WTC11 (cell line): ENCODE measurements at regions not wholly inside any gene's neighbourhood (a gene's known extent, or its start where the extent isn't known, plus 50 kb on each side); places are given as distances from the start of the nearest gene placed in this dataset.

ENCODE experiments used
- ATAC-seq: fragments of 200-7000 bp; cut with Tn5 transposase; 2 replicates; pipeline ENCODE4 v1.10.0; 2021; ENCODE audit warnings: mild to moderate bottlenecking, moderate library complexity
- CTCF ChIA-PET: fragments of 300-600 bp; sonication (Branson Sonifier 250); formaldehyde crosslinking; loops from one replicate; lab custom pipeline; 2021; ENCODE audit warnings: antibody characterized with exemption; lab: Charles Lee
- POLR2A ChIA-PET: fragments of 350-600 bp; sonication (Branson Sonifier 250); formaldehyde crosslinking; loops from one replicate; lab custom pipeline; 2021; ENCODE audit warnings: antibody characterized with exemption; lab: Charles Lee
- DNase-seq: peaks from one replicate; pipeline ENCODE4 v3.0.0; 2021; ENCODE audit warnings: low spot score
- H3K27ac Mint-ChIP-seq: 2 replicates; pipeline ENCODE4 v1.8.0; 2021; ENCODE audit warnings: mixed read lengths
- H3K27me3 Mint-ChIP-seq: 2 replicates; pipeline ENCODE4 v1.8.0; 2021; ENCODE audit warnings: low read depth, mild to moderate bottlenecking, moderate library complexity, mixed read lengths
- H3K36me3 Mint-ChIP-seq: 2 replicates; pipeline ENCODE4 v1.8.0; 2021; ENCODE audit warnings: mixed read lengths
- H3K4me1 Mint-ChIP-seq: 2 replicates; pipeline ENCODE4 v1.8.0; 2022; ENCODE audit warnings: mixed read lengths
- H3K4me3 Mint-ChIP-seq: 2 replicates; pipeline ENCODE4 v1.8.0; 2021; ENCODE audit warnings: mild to moderate bottlenecking, moderate library complexity, mixed read lengths
- H3K9me3 Mint-ChIP-seq: 2 replicates; pipeline ENCODE4 v1.8.0; 2021; ENCODE audit warnings: mixed read lengths
- CREB1 ChIP-seq: sonication (generic); formaldehyde crosslinking; IDR thresholded peaks from 2 replicates; pipeline ENCODE4 v1.8.0; 2023; ENCODE audit warnings: mild to moderate bottlenecking, missing genetic modification reagents
- CREM ChIP-seq: sonication (generic); formaldehyde crosslinking; IDR thresholded peaks from 2 replicates; pipeline ENCODE4 v1.8.1; 2022; ENCODE audit warnings: mild to moderate bottlenecking, missing genetic modification reagents, moderate library complexity
- ELF4 ChIP-seq: sonication (generic); formaldehyde crosslinking; IDR thresholded peaks from 2 replicates; pipeline ENCODE4 v1.8.1; 2022; ENCODE audit warnings: low read depth, mild to moderate bottlenecking, moderate library complexity, missing genetic modification reagents
- KAT7 ChIP-seq: sonication (generic); formaldehyde crosslinking; IDR thresholded peaks from 2 replicates; pipeline ENCODE4 v1.8.1; 2023; ENCODE audit warnings: missing genetic modification reagents, mild to moderate bottlenecking, borderline replicate concordance
- NR1H2 ChIP-seq: sonication (generic); formaldehyde crosslinking; IDR thresholded peaks from 2 replicates; pipeline ENCODE4 v1.9.0; 2021; ENCODE audit warnings: mild to moderate bottlenecking, moderate library complexity, missing genetic modification reagents
- PRRX2 ChIP-seq: fragments of 250-450 bp; sonication (Bioruptor Pico); IDR thresholded peaks from 2 replicates; pipeline ENCODE4 v1.8.0; 2021; ENCODE audit warnings: mild to moderate bottlenecking
- RELA ChIP-seq: sonication (generic); formaldehyde crosslinking; IDR thresholded peaks from 2 replicates; pipeline ENCODE4 v1.8.1; 2022; ENCODE audit warnings: missing genetic modification reagents, mild to moderate bottlenecking, borderline replicate concordance
- SMAD4 ChIP-seq: sonication (generic); formaldehyde crosslinking; IDR thresholded peaks from 2 replicates; pipeline ENCODE4 v1.8.0; 2022; ENCODE audit warnings: mild to moderate bottlenecking, missing genetic modification reagents
- TEAD1 ChIP-seq: sonication (generic); formaldehyde crosslinking; IDR thresholded peaks from 2 replicates; pipeline ENCODE4 v1.8.0; 2022; ENCODE audit warnings: mild to moderate bottlenecking, missing genetic modification reagents
- TEAD4 ChIP-seq: sonication (generic); formaldehyde crosslinking; IDR thresholded peaks from 2 replicates; pipeline ENCODE4 v1.8.0; 2022; ENCODE audit warnings: mild to moderate bottlenecking, missing genetic modification reagents
- ZNF219 ChIP-seq: sonication (generic); formaldehyde crosslinking; IDR thresholded peaks from 2 replicates; pipeline ENCODE4 v1.8.0; 2023; ENCODE audit warnings: missing genetic modification reagents, mild to moderate bottlenecking, borderline replicate concordance
- ZNF232 ChIP-seq: sonication (generic); formaldehyde crosslinking; IDR thresholded peaks from 2 replicates; pipeline ENCODE4 v1.8.0; 2022; ENCODE audit warnings: mild to moderate bottlenecking, missing genetic modification reagents
- ZNF416 ChIP-seq: fragments of 250-450 bp; sonication (Bioruptor Pico); IDR thresholded peaks from 2 replicates; pipeline ENCODE4 v1.9.0; 2021; ENCODE audit warnings: mild to moderate bottlenecking, inconsistent platforms
- ZNF423 ChIP-seq: fragments of 250-450 bp; sonication (Bioruptor Pico); IDR thresholded peaks from 2 replicates; pipeline ENCODE4 v2.1.2; 2022; ENCODE audit warnings: mild to moderate bottlenecking, moderate library complexity
- TF ChIP-seq, protein P1 (sequence below): sonication (generic); formaldehyde crosslinking; IDR thresholded peaks from 2 replicates; pipeline ENCODE4 v1.8.1; 2022; ENCODE audit warnings: mild to moderate bottlenecking, moderate library complexity, missing genetic modification reagents
- TF ChIP-seq, protein P2 (sequence below): sonication (generic); formaldehyde crosslinking; conservative IDR thresholded peaks from 2 replicates; pipeline ENCODE4 v1.8.1; 2023; ENCODE audit warnings: mild to moderate bottlenecking, low read depth, missing genetic modification reagents, moderate library complexity
- TF ChIP-seq, protein P3 (sequence below): sonication (generic); formaldehyde crosslinking; IDR thresholded peaks from 2 replicates; pipeline ENCODE4 v1.8.1; 2023; ENCODE audit warnings: mild to moderate bottlenecking, missing genetic modification reagents
- TF ChIP-seq, protein P4 (sequence below): fragments of 250-450 bp; sonication (Bioruptor Pico); IDR thresholded peaks from 2 replicates; pipeline ENCODE4 v2.1.2; 2022; ENCODE audit warnings: mild to moderate bottlenecking, moderate library complexity
- TF ChIP-seq, protein P5 (sequence below): fragments of 250-450 bp; sonication (Bioruptor Pico); IDR thresholded peaks from 2 replicates; pipeline ENCODE4 v1.9.0; 2021; ENCODE audit warnings: moderate library complexity, mild to moderate bottlenecking, inconsistent platforms, borderline replicate concordance
- TF ChIP-seq, protein P6 (sequence below): sonication (generic); formaldehyde crosslinking; IDR thresholded peaks from 2 replicates; pipeline ENCODE4 v1.8.0; 2023; ENCODE audit warnings: missing genetic modification reagents
- TF ChIP-seq, protein P7 (sequence below): sonication (generic); formaldehyde crosslinking; conservative IDR thresholded peaks from 2 replicates; pipeline ENCODE4 v1.8.1; 2022; ENCODE audit warnings: mild to moderate bottlenecking, missing genetic modification reagents
- TF ChIP-seq, protein P8 (sequence below): sonication (generic); formaldehyde crosslinking; IDR thresholded peaks from 2 replicates; pipeline ENCODE4 v1.8.1; 2022; ENCODE audit warnings: missing genetic modification reagents, borderline replicate concordance

DNA sequence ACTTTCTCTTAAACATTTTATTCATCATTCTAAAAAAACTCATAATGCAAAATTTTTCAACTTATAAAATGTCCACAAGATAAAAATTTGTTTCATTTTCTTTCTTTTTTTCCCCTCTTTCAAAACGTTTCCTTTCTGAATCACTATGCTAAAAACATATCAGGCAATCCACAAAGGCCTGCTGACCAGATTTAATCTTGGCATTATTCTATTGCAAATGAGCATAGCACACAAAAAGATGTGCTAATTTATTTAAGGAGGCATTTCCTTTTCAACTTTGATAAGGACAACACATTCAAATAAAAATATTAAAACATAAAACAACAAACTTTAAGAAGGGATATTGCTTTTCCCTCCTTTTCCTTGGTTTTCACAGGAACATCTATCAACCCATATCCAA, 215.3 kb upstream of the FOXD3 start:
- H3K9me3 Mint-ChIP-seq = no peaks in the 10 kb centered on the region
- no peaks in the 10 kb centered on the region for H3K36me3 Mint-ChIP-seq
- POLR2A ChIA-PET = no interaction called here
- H3K4me3 Mint-ChIP-seq = peak overlapping the region; percentile 13; the same call in 1 of the 2 replicates
- TF ChIP-seq ZNF416 (CRISPR knock-in tag) (no peak), ZNF219 (CRISPR knock-in tag) (no peak), ELF4 (no peak), ZNF232 (no peak), CREB1 (CRISPR knock-in tag) (no peak), CREM (CRISPR knock-in tag) (no peak)
- TF ChIP-seq, protein P1, sequence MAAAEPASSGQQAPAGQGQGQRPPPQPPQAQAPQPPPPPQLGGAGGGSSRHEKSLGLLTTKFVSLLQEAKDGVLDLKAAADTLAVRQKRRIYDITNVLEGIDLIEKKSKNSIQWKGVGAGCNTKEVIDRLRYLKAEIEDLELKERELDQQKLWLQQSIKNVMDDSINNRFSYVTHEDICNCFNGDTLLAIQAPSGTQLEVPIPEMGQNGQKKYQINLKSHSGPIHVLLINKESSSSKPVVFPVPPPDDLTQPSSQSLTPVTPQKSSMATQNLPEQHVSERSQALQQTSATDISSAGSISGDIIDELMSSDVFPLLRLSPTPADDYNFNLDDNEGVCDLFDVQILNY (CRISPR knock-in tag) = no peak
- TF ChIP-seq, all 79 proteins: peak for 0
- Mint-ChIP-seq H3K27me3 (no peaks in the 10 kb centered on the region), H3K27ac (no peak overlapping the region), H3K4me1 (peaks cover 66% of the 10 kb centered on the region)
- ATAC-seq = no peak
- DNase-seq = no peak
- CTCF ChIA-PET = interaction anchor here (1.1 to 3.9 kb wide), 2 partner anchors 19 to 42 kb away, joined by 3 to 21 read pairs; no protein-coding TSS in a partner anchor

DNA sequence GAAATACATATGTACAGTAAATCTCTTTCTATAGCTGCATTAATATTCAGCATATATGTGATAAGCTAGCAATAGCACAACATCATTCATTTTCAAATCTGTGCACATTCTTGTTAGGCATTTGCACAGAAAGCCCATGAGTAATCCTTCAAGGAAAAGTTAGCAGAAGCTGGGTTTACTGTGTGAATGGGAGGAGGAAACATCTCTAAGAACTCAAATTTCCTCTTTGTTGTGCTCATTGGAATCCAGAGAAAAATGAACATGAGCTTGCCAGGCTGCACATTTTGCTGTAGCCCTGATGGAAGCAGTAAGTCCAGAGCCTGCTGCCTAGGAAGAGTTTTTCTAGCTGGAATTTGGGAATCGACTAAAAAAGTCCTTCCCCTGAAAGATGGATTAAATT, 214.2 kb upstream of the FOXD3 start:
- no peak overlapping the region for H3K27ac Mint-ChIP-seq
- no peaks in the 10 kb centered on the region for H3K36me3 Mint-ChIP-seq
- ChIA-PET CTCF (interaction anchor here (0.7 to 3.9 kb wide), 5 partner anchors 9 to 493 kb away, joined by 3 to 21 read pairs (median 3); no protein-coding TSS in a partner anchor), POLR2A (no interaction called here)
- H3K4me1 Mint-ChIP-seq = peaks cover 72% of the 10 kb centered on the region
- H3K27me3 Mint-ChIP-seq = no peaks in the 10 kb centered on the region
- no peaks in the 10 kb centered on the region for H3K9me3 Mint-ChIP-seq
- ATAC-seq (no peak), DNase-seq (no peak)
- no peak overlapping the region for H3K4me3 Mint-ChIP-seq
- TF ChIP-seq SMAD4 (no peak), TEAD4 (CRISPR knock-in tag) (no peak), NR1H2 (no peak), PRRX2 (CRISPR knock-in tag) (no peak), RELA (no peak), TEAD1 (CRISPR knock-in tag) (no peak), KAT7 (no peak), ZNF423 (CRISPR knock-in tag) (no peak)
- TF ChIP-seq, protein P2, sequence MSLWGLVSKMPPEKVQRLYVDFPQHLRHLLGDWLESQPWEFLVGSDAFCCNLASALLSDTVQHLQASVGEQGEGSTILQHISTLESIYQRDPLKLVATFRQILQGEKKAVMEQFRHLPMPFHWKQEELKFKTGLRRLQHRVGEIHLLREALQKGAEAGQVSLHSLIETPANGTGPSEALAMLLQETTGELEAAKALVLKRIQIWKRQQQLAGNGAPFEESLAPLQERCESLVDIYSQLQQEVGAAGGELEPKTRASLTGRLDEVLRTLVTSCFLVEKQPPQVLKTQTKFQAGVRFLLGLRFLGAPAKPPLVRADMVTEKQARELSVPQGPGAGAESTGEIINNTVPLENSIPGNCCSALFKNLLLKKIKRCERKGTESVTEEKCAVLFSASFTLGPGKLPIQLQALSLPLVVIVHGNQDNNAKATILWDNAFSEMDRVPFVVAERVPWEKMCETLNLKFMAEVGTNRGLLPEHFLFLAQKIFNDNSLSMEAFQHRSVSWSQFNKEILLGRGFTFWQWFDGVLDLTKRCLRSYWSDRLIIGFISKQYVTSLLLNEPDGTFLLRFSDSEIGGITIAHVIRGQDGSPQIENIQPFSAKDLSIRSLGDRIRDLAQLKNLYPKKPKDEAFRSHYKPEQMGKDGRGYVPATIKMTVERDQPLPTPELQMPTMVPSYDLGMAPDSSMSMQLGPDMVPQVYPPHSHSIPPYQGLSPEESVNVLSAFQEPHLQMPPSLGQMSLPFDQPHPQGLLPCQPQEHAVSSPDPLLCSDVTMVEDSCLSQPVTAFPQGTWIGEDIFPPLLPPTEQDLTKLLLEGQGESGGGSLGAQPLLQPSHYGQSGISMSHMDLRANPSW = no peak
- TF ChIP-seq, protein P3, sequence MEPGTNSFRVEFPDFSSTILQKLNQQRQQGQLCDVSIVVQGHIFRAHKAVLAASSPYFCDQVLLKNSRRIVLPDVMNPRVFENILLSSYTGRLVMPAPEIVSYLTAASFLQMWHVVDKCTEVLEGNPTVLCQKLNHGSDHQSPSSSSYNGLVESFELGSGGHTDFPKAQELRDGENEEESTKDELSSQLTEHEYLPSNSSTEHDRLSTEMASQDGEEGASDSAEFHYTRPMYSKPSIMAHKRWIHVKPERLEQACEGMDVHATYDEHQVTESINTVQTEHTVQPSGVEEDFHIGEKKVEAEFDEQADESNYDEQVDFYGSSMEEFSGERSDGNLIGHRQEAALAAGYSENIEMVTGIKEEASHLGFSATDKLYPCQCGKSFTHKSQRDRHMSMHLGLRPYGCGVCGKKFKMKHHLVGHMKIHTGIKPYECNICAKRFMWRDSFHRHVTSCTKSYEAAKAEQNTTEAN (CRISPR knock-in tag) = no peak
- TF ChIP-seq, protein P4, sequence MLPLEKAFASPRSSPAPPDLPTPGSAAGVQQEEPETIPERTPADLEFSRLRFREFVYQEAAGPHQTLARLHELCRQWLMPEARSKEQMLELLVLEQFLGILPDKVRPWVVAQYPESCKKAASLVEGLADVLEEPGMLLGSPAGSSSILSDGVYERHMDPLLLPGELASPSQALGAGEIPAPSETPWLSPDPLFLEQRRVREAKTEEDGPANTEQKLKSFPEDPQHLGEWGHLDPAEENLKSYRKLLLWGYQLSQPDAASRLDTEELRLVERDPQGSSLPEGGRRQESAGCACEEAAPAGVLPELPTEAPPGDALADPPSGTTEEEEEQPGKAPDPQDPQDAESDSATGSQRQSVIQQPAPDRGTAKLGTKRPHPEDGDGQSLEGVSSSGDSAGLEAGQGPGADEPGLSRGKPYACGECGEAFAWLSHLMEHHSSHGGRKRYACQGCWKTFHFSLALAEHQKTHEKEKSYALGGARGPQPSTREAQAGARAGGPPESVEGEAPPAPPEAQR (CRISPR knock-in tag) = no peak
- TF ChIP-seq, protein P5, sequence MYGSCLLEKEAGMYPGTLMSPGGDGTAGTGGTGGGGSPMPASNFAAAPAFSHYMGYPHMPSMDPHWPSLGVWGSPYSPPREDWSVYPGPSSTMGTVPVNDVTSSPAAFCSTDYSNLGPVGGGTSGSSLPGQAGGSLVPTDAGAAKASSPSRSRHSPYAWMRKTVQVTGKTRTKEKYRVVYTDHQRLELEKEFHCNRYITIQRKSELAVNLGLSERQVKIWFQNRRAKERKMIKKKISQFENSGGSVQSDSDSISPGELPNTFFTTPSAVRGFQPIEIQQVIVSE = no peak
- TF ChIP-seq, protein P6, sequence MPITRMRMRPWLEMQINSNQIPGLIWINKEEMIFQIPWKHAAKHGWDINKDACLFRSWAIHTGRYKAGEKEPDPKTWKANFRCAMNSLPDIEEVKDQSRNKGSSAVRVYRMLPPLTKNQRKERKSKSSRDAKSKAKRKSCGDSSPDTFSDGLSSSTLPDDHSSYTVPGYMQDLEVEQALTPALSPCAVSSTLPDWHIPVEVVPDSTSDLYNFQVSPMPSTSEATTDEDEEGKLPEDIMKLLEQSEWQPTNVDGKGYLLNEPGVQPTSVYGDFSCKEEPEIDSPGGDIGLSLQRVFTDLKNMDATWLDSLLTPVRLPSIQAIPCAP (CRISPR knock-in tag) = no peak
- TF ChIP-seq, protein P7, sequence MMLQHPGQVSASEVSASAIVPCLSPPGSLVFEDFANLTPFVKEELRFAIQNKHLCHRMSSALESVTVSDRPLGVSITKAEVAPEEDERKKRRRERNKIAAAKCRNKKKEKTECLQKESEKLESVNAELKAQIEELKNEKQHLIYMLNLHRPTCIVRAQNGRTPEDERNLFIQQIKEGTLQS = no peak
- TF ChIP-seq, protein P8, sequence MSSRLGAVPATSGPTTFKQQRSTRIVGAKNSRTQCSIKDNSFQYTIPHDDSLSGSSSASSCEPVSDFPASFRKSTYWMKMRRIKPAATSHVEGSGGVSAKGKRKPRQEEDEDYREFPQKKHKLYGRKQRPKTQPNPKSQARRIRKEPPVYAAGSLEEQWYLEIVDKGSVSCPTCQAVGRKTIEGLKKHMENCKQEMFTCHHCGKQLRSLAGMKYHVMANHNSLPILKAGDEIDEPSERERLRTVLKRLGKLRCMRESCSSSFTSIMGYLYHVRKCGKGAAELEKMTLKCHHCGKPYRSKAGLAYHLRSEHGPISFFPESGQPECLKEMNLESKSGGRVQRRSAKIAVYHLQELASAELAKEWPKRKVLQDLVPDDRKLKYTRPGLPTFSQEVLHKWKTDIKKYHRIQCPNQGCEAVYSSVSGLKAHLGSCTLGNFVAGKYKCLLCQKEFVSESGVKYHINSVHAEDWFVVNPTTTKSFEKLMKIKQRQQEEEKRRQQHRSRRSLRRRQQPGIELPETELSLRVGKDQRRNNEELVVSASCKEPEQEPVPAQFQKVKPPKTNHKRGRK (CRISPR knock-in tag) = no peak
